ENCODE measurements at regions not wholly inside any gene's neighbourhood (a gene's known extent, or its start where the extent isn't known, plus 50 kb on each side); places are given as distances from the start of the nearest gene placed in this dataset.

- ChIA-PET POLR2A (no interaction called here), RAD21 (ENCODE audit: unreplicated experiment) (no interaction called here), CTCF (no interaction called here), SMC1A (ENCODE audit: uncharacterized antibody, unreplicated experiment) (no interaction called here)
- BruUV-seq (replicated peaks): no TSS peak
- Histone ChIP-seq H4K20me1 (ENCODE audit: control insufficient read depth, insufficient read depth) (no peaks in the 10 kb centered on the region), H3K27me3 (replicated peaks in 1 of 2; ENCODE audit: control insufficient read depth in 2 of 2, insufficient read depth in 2 of 2, low read length in 1 of 2) (no peaks in the 10 kb centered on the region), H3K4me1 (ENCODE audit: control insufficient read depth, insufficient read depth, low read length) (no peaks in the 10 kb centered on the region), H3K9me3 (replicated peaks; ENCODE audit: control insufficient read depth, insufficient read depth, low read length) (no peaks in the 10 kb centered on the region), H3K36me3 (ENCODE audit: control insufficient read depth in 2 of 2, insufficient read depth in 2 of 2, low read length in 1 of 2) (no peaks in the 10 kb centered on the region), H2AFZ (ENCODE audit: control insufficient read depth, low read depth, low read length) (no peak overlapping the region), H3K4me2 (ENCODE audit: control insufficient read depth, insufficient read depth) (no peak overlapping the region), H3K9ac (ENCODE audit: control insufficient read depth, insufficient read depth, low read length) (no peak overlapping the region), H3K27ac (ENCODE audit: control insufficient read depth, insufficient read depth) (no peak overlapping the region), H3K4me3 (no peak overlapping the region), H3K79me2 (ENCODE audit: control insufficient read depth, insufficient read depth, low read length) (no peaks in the 10 kb centered on the region)
- 17% methylated on average over 4 of the region's 4 CpGs for WGBS (ENCODE audit: insufficient coverage, insufficient replicate concordance, low lambda C conversion rate, missing lambda C conversion rate)
- in situ Hi-C loops (cut with MboI) (no loop called here), intact Hi-C loops (cut with micrococcal nuclease; ENCODE audit: unreplicated experiment) (no loop called here)
- FAIRE-seq (no peak), ATAC-seq (no peak), DNase-seq (ENCODE audit: low read depth, low spot score) (no peak)
- TF ChIP-seq IKZF1 (conservative IDR thresholded peaks at IDR 0.05): no peak
- no peak for TF ChIP-seq USF1 (IDR thresholded peaks at IDR 0.05; ENCODE audit: borderline replicate concordance, extremely low read length, insufficient read depth, low read depth, low read length)
- TF ChIP-seq BMI1 (IDR thresholded peaks at IDR 0.05; ENCODE audit: borderline replicate concordance): peak; percentile 69
Measured at GRCh38 chrX:138006180-138006579, 440.3 kb downstream of the ZIC3 start.

GRCh38 chrX:138008281-138008680 is 442.4 kb downstream of the ZIC3 start:
- intact Hi-C loops (cut with micrococcal nuclease; ENCODE audit: unreplicated experiment): no loop called here
- Histone ChIP-seq H4K20me1 (ENCODE audit: control insufficient read depth, insufficient read depth) (no peaks in the 10 kb centered on the region), H3K27me3 (replicated peaks in 1 of 2; ENCODE audit: control insufficient read depth in 2 of 2, insufficient read depth in 2 of 2, low read length in 1 of 2) (no peaks in the 10 kb centered on the region), H2AFZ (ENCODE audit: control insufficient read depth, low read depth, low read length) (no peak overlapping the region), H3K79me2 (ENCODE audit: control insufficient read depth, insufficient read depth, low read length) (no peaks in the 10 kb centered on the region), H3K9me3 (replicated peaks; ENCODE audit: control insufficient read depth, insufficient read depth, low read length) (no peaks in the 10 kb centered on the region), H3K9ac (ENCODE audit: control insufficient read depth, insufficient read depth, low read length) (no peak overlapping the region), H3K27ac (ENCODE audit: control insufficient read depth, insufficient read depth) (no peak overlapping the region), H3K4me3 (no peak overlapping the region), H3K36me3 (ENCODE audit: control insufficient read depth in 2 of 2, insufficient read depth in 2 of 2, low read length in 1 of 2) (no peaks in the 10 kb centered on the region), H3K4me1 (ENCODE audit: control insufficient read depth, insufficient read depth, low read length) (no peaks in the 10 kb centered on the region), H3K4me2 (ENCODE audit: control insufficient read depth, insufficient read depth) (no peak overlapping the region)
- RAD21 ChIA-PET (ENCODE audit: unreplicated experiment): no interaction called here
- DNase-seq (ENCODE audit: low read depth, low spot score) (no peak), FAIRE-seq (no peak), ATAC-seq (no peak)
- WGBS (ENCODE audit: insufficient coverage, insufficient replicate concordance, low lambda C conversion rate, missing lambda C conversion rate): 2% methylated on average over 5 of the region's 5 CpGs
- BruUV-seq (replicated peaks): no TSS peak
- SMC1A ChIA-PET (ENCODE audit: uncharacterized antibody, unreplicated experiment): interaction anchor here (0.9 to 1.0 kb wide), 2 partner anchors 17 to 82 kb away, joined by 3 to 4 read pairs; no protein-coding TSS in a partner anchor
- CTCF ChIA-PET: no interaction called here
- in situ Hi-C loops (cut with MboI): no loop called here
- POLR2A ChIA-PET: no interaction called here
- TF ChIP-seq HSF1 (IDR thresholded peaks at IDR 0.05; ENCODE audit: low read depth, low read length) (no peak), RCOR1 (conservative IDR thresholded peaks at IDR 0.05; ENCODE audit: low read depth, low read length) (no peak), ZBTB11 (CRISPR knock-in tag; IDR thresholded peaks at IDR 0.05) (no peak), ELK1 (IDR thresholded peaks at IDR 0.05; ENCODE audit: low read depth, low read length) (no peak), NR2F1 (conservative IDR thresholded peaks at IDR 0.05) (peak; percentile 63; the same call in 1 of the 2 replicates), YY1 (IDR thresholded peaks at IDR 0.05; ENCODE audit: low read depth, low read length) (no peak)

Measured in GM12878 (cell line).